GM04503 (cell line): ENCODE measurements at regions not wholly inside any gene's neighbourhood (a gene's known extent, or its start where the extent isn't known, plus 50 kb on each side); places are given as distances from the start of the nearest gene placed in this dataset.

Source experiments
- DNase-seq: peaks from one replicate; pipeline ENCODE4 v3.0.0-alpha.2; 2012; ENCODE audit warnings: low read depth

- DNase-seq, result peak; percentile 46
Measured at GRCh38 chr2:64283641-64284361, 139.6 kb upstream of the PELI1 start.

DNA sequence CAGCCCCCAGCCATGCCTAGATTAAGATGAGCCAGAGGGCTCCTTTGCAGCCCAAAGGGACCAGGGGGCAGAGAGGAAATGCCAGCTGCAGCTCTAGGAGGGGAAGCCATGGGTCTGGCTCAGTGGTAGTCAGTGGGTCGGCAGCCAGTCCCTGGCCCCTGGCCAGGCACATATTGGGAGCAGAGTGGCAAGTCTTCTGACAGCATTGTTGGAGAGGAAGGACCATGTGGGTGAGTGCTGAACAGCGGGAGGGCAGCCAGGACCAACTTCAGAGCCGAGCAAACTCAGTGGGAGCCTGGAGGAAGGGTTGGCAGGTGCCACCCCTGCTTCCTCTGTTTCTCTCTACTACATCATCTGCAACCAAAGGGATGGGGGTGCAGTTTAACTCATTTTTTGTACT, 140.5 kb upstream of the PELI1 start:
- no peak for DNase-seq

GRCh38 chr2:64287202-64287740, 143.1 kb upstream of the PELI1 start:
- DNase-seq, result no peak

GRCh38 chr2:64288321-64289193, 144.3 kb upstream of the PELI1 start:
- peak; percentile 77 for DNase-seq

- DNase-seq, result no peak
Measured at GRCh38 chr2:64289251-64289650, 145.0 kb upstream of the PELI1 start.

GRCh38 chr2:64289737-64290136, 145.5 kb upstream of the PELI1 start:
- no peak for DNase-seq

- peak; percentile 34 for DNase-seq
Measured at GRCh38 chr2:64291181-64291580, 147.0 kb upstream of the PELI1 start.

- no peak for DNase-seq
Measured at GRCh38 chr2:64295326-64296139, 151.3 kb upstream of the PELI1 start.

- DNase-seq, result no peak
Measured at GRCh38 chr2:64296140-64296480, 151.9 kb upstream of the PELI1 start.

GRCh38 chr2:64296695-64297346, 152.6 kb upstream of the PELI1 start:
- no peak for DNase-seq

- no peak for DNase-seq
Measured at GRCh38 chr2:64298161-64298560, 153.9 kb upstream of the PELI1 start.

DNA sequence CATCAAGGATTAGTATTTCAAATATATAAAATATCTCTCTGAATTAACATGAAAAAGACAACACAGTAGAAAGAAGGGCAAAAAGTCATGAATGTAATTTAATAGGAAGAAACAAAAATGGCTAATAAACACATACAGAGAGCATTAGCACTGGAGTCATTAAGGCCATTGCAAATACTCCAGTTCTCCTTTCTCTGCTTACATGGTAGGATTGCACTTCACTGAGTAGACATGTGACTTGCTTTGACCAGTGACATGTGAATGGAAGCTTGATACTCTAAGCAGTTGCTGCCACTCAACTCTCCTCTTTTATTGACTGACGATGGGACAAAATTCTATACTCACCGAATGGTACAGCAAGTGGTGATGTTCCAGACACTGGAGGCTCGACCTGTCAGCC, 153.9 kb upstream of the LGALSL start:
- DNase-seq, result no peak

DNA sequence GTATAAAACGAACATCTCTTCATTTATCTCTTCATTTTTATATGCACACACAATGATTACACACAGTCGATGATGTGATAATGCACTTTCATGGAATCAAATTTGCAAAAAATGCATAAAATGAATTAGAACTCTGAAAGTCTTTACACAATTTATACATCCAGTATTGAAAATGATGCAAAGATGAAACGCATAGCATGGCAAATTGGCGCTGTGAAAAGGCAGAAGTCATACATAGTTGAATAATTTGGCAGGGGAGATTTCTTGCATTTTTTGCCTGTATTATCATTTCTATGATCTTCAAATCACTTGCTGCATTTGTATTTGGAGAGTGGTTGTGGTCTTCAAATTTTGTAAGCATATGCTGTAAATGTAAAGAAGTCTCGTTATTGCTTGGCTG, 150.7 kb upstream of the LGALSL start:
- no peak for DNase-seq

- DNase-seq, result no peak
Measured at GRCh38 chr2:64307421-64307820, 146.5 kb upstream of the LGALSL start.

GRCh38 chr2:64311191-64311910, 142.6 kb upstream of the LGALSL start:
- no peak for DNase-seq

- DNase-seq, result peak; percentile 71
Measured at GRCh38 chr2:64311948-64312621, 141.9 kb upstream of the LGALSL start.

DNA sequence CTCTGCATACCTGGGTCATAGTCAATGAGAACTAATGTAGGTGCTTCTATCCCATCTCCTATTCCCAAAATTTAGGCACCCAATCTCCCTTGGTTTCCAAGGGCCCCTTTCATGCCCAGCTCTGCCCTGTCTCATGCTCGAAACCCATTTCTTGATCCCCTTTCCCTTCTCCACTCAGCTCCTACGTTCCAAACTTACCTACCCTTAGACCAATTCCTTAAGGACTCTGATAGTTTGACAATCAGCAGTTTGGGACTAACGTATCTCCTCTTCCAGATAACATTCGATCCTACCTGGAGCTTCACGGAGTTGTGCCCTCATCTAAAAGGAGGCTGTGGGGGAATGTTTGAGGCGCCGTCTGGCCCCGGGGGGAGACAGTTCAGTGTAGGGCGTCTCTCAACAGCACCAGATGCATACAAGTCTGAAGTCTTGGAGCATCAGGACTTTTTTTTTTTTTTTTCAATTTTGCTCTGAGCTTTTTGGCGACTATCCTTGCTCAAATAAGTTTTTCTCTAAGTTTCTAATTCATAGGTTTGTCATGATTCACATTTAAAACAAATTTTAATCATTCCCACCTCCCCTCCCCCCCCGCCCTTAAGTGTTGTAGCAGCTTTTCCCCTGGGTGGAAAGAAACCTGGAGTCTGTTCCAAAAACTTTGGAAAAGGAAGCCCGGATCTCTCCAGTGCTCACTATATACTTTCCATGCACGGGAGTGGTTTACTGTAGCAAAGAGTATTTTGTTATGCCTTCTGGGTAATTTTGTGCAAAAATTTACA, 141.2 kb upstream of the LGALSL start:
- no peak for DNase-seq

GRCh38 chr2:64313398-64313723, 140.6 kb upstream of the LGALSL start:
- no peak for DNase-seq

GRCh38 chr2:64315291-64315960, 138.5 kb upstream of the LGALSL start:
- DNase-seq, result no peak
